ENCODE measurements at regions not wholly inside any gene's neighbourhood (a gene's known extent, or its start where the extent isn't known, plus 50 kb on each side); places are given as distances from the start of the nearest gene placed in this dataset.

DNA sequence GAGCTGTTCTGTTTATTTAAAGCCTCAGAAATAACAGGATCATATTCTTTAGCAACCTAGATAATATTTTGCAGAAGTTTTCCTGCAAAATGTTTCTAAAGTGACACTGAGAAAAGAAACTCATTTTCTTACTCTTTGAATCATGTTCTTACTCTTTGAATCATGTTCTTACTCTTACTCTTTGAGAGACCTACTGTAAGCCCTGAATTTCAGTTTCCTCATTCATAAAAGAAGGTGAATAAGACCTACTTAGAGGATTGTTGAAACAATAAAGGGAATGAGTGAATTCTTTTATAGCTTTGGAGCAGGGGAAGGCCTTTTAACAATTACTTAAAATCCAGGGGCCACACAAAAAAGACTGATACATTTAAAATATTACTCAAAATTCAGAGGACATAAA lies 221.7 kb upstream of the CMC1 start:
- no TSS peak for BruUV-seq (replicated peaks)
- no peak overlapping the region for H3K4me2 ChIP-seq (ENCODE audit: insufficient read depth, low read length)
- CTCF ChIA-PET, result no interaction called here
- POLR2A ChIA-PET, result no interaction called here
- no peaks in the 10 kb centered on the region for H3K27me3 ChIP-seq (ENCODE audit: control insufficient read depth in 2 of 2, insufficient read depth in 2 of 2, low read length in 2 of 2)
- H4K20me1 ChIP-seq (replicated peaks; ENCODE audit: control insufficient read depth, extremely low read depth, insufficient read depth, low read length), result no peaks in the 10 kb centered on the region
- dilution Hi-C loops (cut with MboI; ENCODE audit: extremely low pct_ligation_motif_present, low sequenced_read_pairs) (no loop called here), intact Hi-C loops (cut with micrococcal nuclease) (no loop called here)
- no peak overlapping the region for H2AFZ ChIP-seq (ENCODE audit: low read depth, low read length)
- no peaks in the 10 kb centered on the region for H3K79me2 ChIP-seq (ENCODE audit: control insufficient read depth, insufficient read depth, low read length)
- H3K9ac ChIP-seq (replicated peaks; ENCODE audit: extremely low read depth, insufficient read depth, low read length), result no peak overlapping the region
- TF ChIP-seq POLR2A (IDR thresholded peaks at IDR 0.05; ENCODE audit: low read depth, low read length) (no peak), POLR2AphosphoS5 (IDR thresholded peaks at IDR 0.05; ENCODE audit: insufficient read depth, low read depth, low read length) (no peak), GATA2 (IDR thresholded peaks at IDR 0.05; ENCODE audit: insufficient read depth, insufficient read length, low read depth, low read length) (no peak), JUN (IDR thresholded peaks at IDR 0.05; ENCODE audit: borderline replicate concordance, insufficient read depth, insufficient read length, low read depth) (no peak), EZH2 (IDR thresholded peaks at IDR 0.05; ENCODE audit: borderline replicate concordance, low read depth, low read length, severe bottlenecking) (no peak), FOS (IDR thresholded peaks at IDR 0.05; ENCODE audit: borderline replicate concordance, insufficient read depth, low read length) (no peak), MYC (IDR thresholded peaks at IDR 0.05; ENCODE audit: low read depth, low read length) (no peak)
- TF ChIP-seq, protein P1, sequence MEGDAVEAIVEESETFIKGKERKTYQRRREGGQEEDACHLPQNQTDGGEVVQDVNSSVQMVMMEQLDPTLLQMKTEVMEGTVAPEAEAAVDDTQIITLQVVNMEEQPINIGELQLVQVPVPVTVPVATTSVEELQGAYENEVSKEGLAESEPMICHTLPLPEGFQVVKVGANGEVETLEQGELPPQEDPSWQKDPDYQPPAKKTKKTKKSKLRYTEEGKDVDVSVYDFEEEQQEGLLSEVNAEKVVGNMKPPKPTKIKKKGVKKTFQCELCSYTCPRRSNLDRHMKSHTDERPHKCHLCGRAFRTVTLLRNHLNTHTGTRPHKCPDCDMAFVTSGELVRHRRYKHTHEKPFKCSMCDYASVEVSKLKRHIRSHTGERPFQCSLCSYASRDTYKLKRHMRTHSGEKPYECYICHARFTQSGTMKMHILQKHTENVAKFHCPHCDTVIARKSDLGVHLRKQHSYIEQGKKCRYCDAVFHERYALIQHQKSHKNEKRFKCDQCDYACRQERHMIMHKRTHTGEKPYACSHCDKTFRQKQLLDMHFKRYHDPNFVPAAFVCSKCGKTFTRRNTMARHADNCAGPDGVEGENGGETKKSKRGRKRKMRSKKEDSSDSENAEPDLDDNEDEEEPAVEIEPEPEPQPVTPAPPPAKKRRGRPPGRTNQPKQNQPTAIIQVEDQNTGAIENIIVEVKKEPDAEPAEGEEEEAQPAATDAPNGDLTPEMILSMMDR (IDR thresholded peaks at IDR 0.05; ENCODE audit: extremely low read depth in 1 of 2, insufficient read depth in 1 of 2, low read depth in 1 of 2, low read length in 2 of 2), result no peak
- TF ChIP-seq, protein P2, sequence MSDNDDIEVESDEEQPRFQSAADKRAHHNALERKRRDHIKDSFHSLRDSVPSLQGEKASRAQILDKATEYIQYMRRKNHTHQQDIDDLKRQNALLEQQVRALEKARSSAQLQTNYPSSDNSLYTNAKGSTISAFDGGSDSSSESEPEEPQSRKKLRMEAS (IDR thresholded peaks at IDR 0.05; ENCODE audit: insufficient read depth, insufficient read length), result no peak
- H3K4me3 ChIP-seq (replicated peaks in 1 of 3; ENCODE audit: insufficient read depth in 1 of 3, low read depth in 1 of 3, low read length in 3 of 3), result no peak overlapping the region
- H3K27ac ChIP-seq (ENCODE audit: insufficient read depth, low read depth, low read length), result no peak overlapping the region
- H3K36me3 ChIP-seq (ENCODE audit: control insufficient read depth in 2 of 2, extremely low read depth in 1 of 2, insufficient read depth in 2 of 2, low read length in 2 of 2), result no peaks in the 10 kb centered on the region
- H3K9me3 ChIP-seq (replicated peaks; ENCODE audit: control insufficient read depth, insufficient read depth, low read length), result no peaks in the 10 kb centered on the region
- DNase-seq (ENCODE audit: low read depth, low spot score), result no peak
- H3K9me1 ChIP-seq (replicated peaks; ENCODE audit: control insufficient read depth, extremely low read depth, insufficient read depth, low read length), result no peaks in the 10 kb centered on the region
- H3K4me1 ChIP-seq (ENCODE audit: control insufficient read depth, extremely low read depth, insufficient read depth, low read length), result no peaks in the 10 kb centered on the region
- FAIRE-seq, result no peak
